Type B pancreatic cell (in vitro differentiated cells): ENCODE measurements at regions not wholly inside any gene's neighbourhood (a gene's known extent, or its start where the extent isn't known, plus 50 kb on each side); places are given as distances from the start of the nearest gene placed in this dataset.

Source experiments
- DNase-seq: peaks from one replicate; pipeline ENCODE4 v3.0.0; 2021; ENCODE audit warnings: mixed read lengths; ENCODE audit not compliant: unreplicated experiment; ENCODE audit errors: extremely low spot score
- H3K27ac Mint-ChIP-seq: 2 replicates; pipeline ENCODE4 v1.8.0; 2021; ENCODE audit warnings: mild to moderate bottlenecking, mixed read lengths
- H3K27me3 Mint-ChIP-seq: 2 replicates; pipeline ENCODE4 v1.8.0; 2021; ENCODE audit warnings: mixed read lengths
- H3K36me3 Mint-ChIP-seq: 2 replicates; pipeline ENCODE4 v1.8.0; 2021; ENCODE audit warnings: mixed read lengths
- H3K4me1 Mint-ChIP-seq: one replicate; pipeline ENCODE4 v1.8.0; 2021; ENCODE audit warnings: mixed read lengths; ENCODE audit not compliant: unreplicated experiment
- H3K4me3 Mint-ChIP-seq: 2 replicates; pipeline ENCODE4 v1.8.0; 2021; ENCODE audit warnings: mild to moderate bottlenecking, mixed read lengths
- H3K9me3 Mint-ChIP-seq: 2 replicates; pipeline ENCODE4 v1.8.0; 2021; ENCODE audit warnings: mixed read lengths
- TF ChIP-seq, protein P1 (sequence below): fragments of 200-600 bp; sonication (generic); conservative IDR thresholded peaks from 2 replicates; pipeline ENCODE4 v1.5.0; 2021; ENCODE audit warnings: antibody characterized with exemption, mild to moderate bottlenecking

DNA sequence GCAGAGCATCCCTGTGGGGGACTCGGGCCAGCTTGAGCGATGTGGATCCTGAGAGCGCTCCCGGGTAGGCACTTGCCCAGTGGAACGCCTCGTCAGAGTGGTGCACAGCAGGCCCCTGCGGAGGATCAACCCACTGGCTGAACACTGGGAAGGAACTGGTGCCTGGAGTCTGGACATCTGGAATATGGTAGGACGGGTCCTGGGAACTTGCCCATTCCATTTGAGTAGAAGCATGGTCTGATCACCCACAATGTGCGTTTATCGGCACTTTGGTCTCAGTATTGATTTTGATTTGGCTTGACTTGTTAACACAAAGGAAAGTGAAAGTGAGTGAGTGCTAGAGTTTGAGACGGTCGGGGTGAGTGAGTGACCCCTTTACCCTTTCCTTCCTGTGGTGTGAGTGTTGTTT, 1336.2 kb upstream of the CHAC2 start:
- no peak overlapping the region for H3K27ac Mint-ChIP-seq
- H3K27me3 Mint-ChIP-seq, result no peaks in the 10 kb centered on the region
- H3K36me3 Mint-ChIP-seq, result no peaks in the 10 kb centered on the region
- peaks cover 7% of the 10 kb centered on the region for H3K9me3 Mint-ChIP-seq
- TF ChIP-seq, protein P1, sequence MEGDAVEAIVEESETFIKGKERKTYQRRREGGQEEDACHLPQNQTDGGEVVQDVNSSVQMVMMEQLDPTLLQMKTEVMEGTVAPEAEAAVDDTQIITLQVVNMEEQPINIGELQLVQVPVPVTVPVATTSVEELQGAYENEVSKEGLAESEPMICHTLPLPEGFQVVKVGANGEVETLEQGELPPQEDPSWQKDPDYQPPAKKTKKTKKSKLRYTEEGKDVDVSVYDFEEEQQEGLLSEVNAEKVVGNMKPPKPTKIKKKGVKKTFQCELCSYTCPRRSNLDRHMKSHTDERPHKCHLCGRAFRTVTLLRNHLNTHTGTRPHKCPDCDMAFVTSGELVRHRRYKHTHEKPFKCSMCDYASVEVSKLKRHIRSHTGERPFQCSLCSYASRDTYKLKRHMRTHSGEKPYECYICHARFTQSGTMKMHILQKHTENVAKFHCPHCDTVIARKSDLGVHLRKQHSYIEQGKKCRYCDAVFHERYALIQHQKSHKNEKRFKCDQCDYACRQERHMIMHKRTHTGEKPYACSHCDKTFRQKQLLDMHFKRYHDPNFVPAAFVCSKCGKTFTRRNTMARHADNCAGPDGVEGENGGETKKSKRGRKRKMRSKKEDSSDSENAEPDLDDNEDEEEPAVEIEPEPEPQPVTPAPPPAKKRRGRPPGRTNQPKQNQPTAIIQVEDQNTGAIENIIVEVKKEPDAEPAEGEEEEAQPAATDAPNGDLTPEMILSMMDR, result no peak
- no peak for DNase-seq
- no peaks in the 10 kb centered on the region for H3K4me1 Mint-ChIP-seq
- H3K4me3 Mint-ChIP-seq, result no peak overlapping the region

- H3K4me1 Mint-ChIP-seq, result no peaks in the 10 kb centered on the region
- H3K9me3 Mint-ChIP-seq, result peaks cover 7% of the 10 kb centered on the region
- no peak overlapping the region for H3K27ac Mint-ChIP-seq
- no peaks in the 10 kb centered on the region for H3K27me3 Mint-ChIP-seq
- H3K36me3 Mint-ChIP-seq, result no peaks in the 10 kb centered on the region
- no peak for DNase-seq
- H3K4me3 Mint-ChIP-seq, result no peak overlapping the region
- TF ChIP-seq, protein P1, result no peak
Observed at GRCh38 chr2:52429740-52430139, 1337.9 kb upstream of the CHAC2 start.

GRCh38 chr2:52429171-52429570, 1338.4 kb upstream of the CHAC2 start:
- Mint-ChIP-seq H3K9me3 (peaks cover 7% of the 10 kb centered on the region), H3K4me1 (no peaks in the 10 kb centered on the region), H3K36me3 (no peaks in the 10 kb centered on the region), H3K4me3 (no peak overlapping the region), H3K27me3 (no peaks in the 10 kb centered on the region), H3K27ac (no peak overlapping the region)
- DNase-seq, result no peak
- TF ChIP-seq, protein P1, result no peak

- no peaks in the 10 kb centered on the region for H3K4me1 Mint-ChIP-seq
- no peak overlapping the region for H3K4me3 Mint-ChIP-seq
- no peaks in the 10 kb centered on the region for H3K27me3 Mint-ChIP-seq
- TF ChIP-seq, protein P1, result peak; percentile 36
- H3K9me3 Mint-ChIP-seq, result peaks cover 9% of the 10 kb centered on the region
- no peak for DNase-seq
- no peak overlapping the region for H3K27ac Mint-ChIP-seq
- H3K36me3 Mint-ChIP-seq, result no peaks in the 10 kb centered on the region
Observed at GRCh38 chr2:52428224-52428623, 1339.4 kb upstream of the CHAC2 start.

DNA sequence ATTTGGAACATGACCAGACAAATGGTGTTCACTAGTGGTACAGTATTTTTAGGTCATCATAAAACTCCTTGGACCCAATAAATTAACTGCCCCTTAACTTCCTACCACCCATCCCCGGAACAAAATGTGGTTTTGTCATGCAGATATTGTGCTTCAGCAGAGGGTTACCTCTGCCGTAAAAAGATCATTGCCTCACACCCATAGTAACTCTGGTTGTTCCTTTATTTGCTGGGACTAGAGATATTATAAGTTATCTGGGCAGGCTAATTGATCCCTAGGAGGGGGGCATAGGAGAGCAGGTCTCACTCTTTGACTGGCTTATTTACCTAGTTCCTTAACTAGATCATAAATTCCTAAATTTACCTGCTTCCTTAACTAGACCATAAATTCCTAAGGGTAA, 1343.9 kb upstream of the CHAC2 start:
- Mint-ChIP-seq H3K9me3 (peaks cover 3% of the 10 kb centered on the region), H3K4me1 (no peaks in the 10 kb centered on the region), H3K4me3 (no peak overlapping the region), H3K27me3 (no peaks in the 10 kb centered on the region), H3K27ac (no peak overlapping the region), H3K36me3 (no peaks in the 10 kb centered on the region)
- TF ChIP-seq, protein P1, result no peak
- no peak for DNase-seq

DNA sequence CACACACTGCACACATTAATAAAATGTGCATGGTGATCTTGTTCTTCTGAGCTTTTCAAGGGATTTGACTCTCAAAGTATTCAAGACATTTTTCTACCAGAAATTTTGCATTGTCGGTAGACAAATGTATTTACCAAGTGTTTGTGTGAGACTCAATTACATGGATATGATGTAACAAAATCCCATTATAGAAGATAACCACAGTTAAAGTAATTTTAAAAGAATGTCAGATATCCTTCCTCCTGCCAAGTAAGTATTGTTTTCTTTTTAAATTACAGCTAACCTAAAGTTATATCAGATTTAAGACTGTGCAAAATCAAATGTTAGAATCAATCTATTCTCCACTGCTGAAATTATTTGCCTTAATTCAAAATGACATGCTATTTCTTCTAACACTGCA, 1344.5 kb upstream of the CHAC2 start:
- Mint-ChIP-seq H3K9me3 (peaks cover 3% of the 10 kb centered on the region), H3K4me1 (no peaks in the 10 kb centered on the region), H3K4me3 (no peak overlapping the region), H3K36me3 (no peaks in the 10 kb centered on the region), H3K27me3 (no peaks in the 10 kb centered on the region), H3K27ac (no peak overlapping the region)
- TF ChIP-seq, protein P1, result no peak
- DNase-seq, result no peak
